ENCODE measurements at regions not wholly inside any gene's neighbourhood (a gene's known extent, or its start where the extent isn't known, plus 50 kb on each side); places are given as distances from the start of the nearest gene placed in this dataset.

- Histone ChIP-seq H3K36me3 (replicated peaks; ENCODE audit: insufficient read depth, low read length) (no peaks in the 10 kb centered on the region), H3K9me3 (replicated peaks; ENCODE audit: insufficient read depth, low read length) (no peaks in the 10 kb centered on the region), H3K79me2 (ENCODE audit: low read length) (no peaks in the 10 kb centered on the region), H3K4me1 (ENCODE audit: low read length) (peaks cover 13% of the 10 kb centered on the region), H3K4me2 (ENCODE audit: low read depth, low read length) (no peak overlapping the region), H3K27me3 (replicated peaks; ENCODE audit: insufficient read depth, low read length) (no peaks in the 10 kb centered on the region), H3K4me3 (ENCODE audit: low read length) (no peak overlapping the region), H3K9ac (ENCODE audit: low read length) (no peak overlapping the region), H4K20me1 (ENCODE audit: insufficient read depth, low read length) (no peaks in the 10 kb centered on the region), H3K9me2 (replicated peaks; ENCODE audit: insufficient read depth, low read length) (no peaks in the 10 kb centered on the region), H3F3A (ENCODE audit: insufficient read depth, low read length) (no peaks in the 10 kb centered on the region), H2AFZ (ENCODE audit: low read length) (no peak overlapping the region), H3K27ac (ENCODE audit: low read length) (no peak overlapping the region)
- TF ChIP-seq EZH2phosphoT487 (IDR thresholded peaks at IDR 0.05; ENCODE audit: low read length) (no peak), EZH2 (optimal IDR thresholded peaks at IDR 0.05; ENCODE audit: low read depth, low read length) (no peak), CTCF (IDR thresholded peaks at IDR 0.05; ENCODE audit: low read length) (no peak)
- DNase-seq, result peak; percentile 34
Measured at GRCh38 chr3:124395162-124395561, 335.1 kb upstream of the UMPS start.

- Histone ChIP-seq H3K79me2 (ENCODE audit: low read length) (no peaks in the 10 kb centered on the region), H4K20me1 (ENCODE audit: insufficient read depth, low read length) (no peaks in the 10 kb centered on the region), H3K9me3 (replicated peaks; ENCODE audit: insufficient read depth, low read length) (no peaks in the 10 kb centered on the region), H3K27ac (ENCODE audit: low read length) (no peak overlapping the region), H3K9ac (ENCODE audit: low read length) (no peak overlapping the region), H3K27me3 (replicated peaks; ENCODE audit: insufficient read depth, low read length) (no peaks in the 10 kb centered on the region), H3K9me2 (replicated peaks; ENCODE audit: insufficient read depth, low read length) (no peaks in the 10 kb centered on the region), H3K4me1 (ENCODE audit: low read length) (peaks cover 13% of the 10 kb centered on the region), H3K36me3 (replicated peaks; ENCODE audit: insufficient read depth, low read length) (no peaks in the 10 kb centered on the region), H3F3A (ENCODE audit: insufficient read depth, low read length) (no peaks in the 10 kb centered on the region), H3K4me2 (ENCODE audit: low read depth, low read length) (no peak overlapping the region), H3K4me3 (ENCODE audit: low read length) (no peak overlapping the region), H2AFZ (ENCODE audit: low read length) (no peak overlapping the region)
- TF ChIP-seq EZH2phosphoT487 (IDR thresholded peaks at IDR 0.05; ENCODE audit: low read length), result no peak
- TF ChIP-seq CTCF (IDR thresholded peaks at IDR 0.05; ENCODE audit: low read length), result no peak
- DNase-seq, result no peak
Measured at GRCh38 chr3:124395584-124396338, 334.5 kb upstream of the UMPS start.

- Histone ChIP-seq H3K27ac (ENCODE audit: low read length) (no peak overlapping the region), H3K9ac (ENCODE audit: low read length) (no peak overlapping the region), H3K27me3 (replicated peaks; ENCODE audit: insufficient read depth, low read length) (no peaks in the 10 kb centered on the region), H3F3A (ENCODE audit: insufficient read depth, low read length) (peaks cover under 1% of the 10 kb centered on the region; the same call in 1 of the 2 replicates), H2AFZ (ENCODE audit: low read length) (no peak overlapping the region), H3K9me2 (replicated peaks; ENCODE audit: insufficient read depth, low read length) (no peaks in the 10 kb centered on the region), H3K4me2 (ENCODE audit: low read depth, low read length) (no peak overlapping the region), H4K20me1 (ENCODE audit: insufficient read depth, low read length) (no peaks in the 10 kb centered on the region), H3K9me3 (replicated peaks; ENCODE audit: insufficient read depth, low read length) (no peaks in the 10 kb centered on the region), H3K79me2 (ENCODE audit: low read length) (no peaks in the 10 kb centered on the region), H3K36me3 (replicated peaks; ENCODE audit: insufficient read depth, low read length) (no peaks in the 10 kb centered on the region), H3K4me3 (ENCODE audit: low read length) (no peak overlapping the region), H3K4me1 (ENCODE audit: low read length) (peaks cover 20% of the 10 kb centered on the region)
- no peak for DNase-seq
- TF ChIP-seq CTCF (IDR thresholded peaks at IDR 0.05; ENCODE audit: low read length) (no peak), EZH2phosphoT487 (IDR thresholded peaks at IDR 0.05; ENCODE audit: low read length) (no peak)
Measured at GRCh38 chr3:124396339-124396950, 333.8 kb upstream of the UMPS start.
